GM13977 (cell line): ENCODE measurements at regions not wholly inside any gene's neighbourhood (a gene's known extent, or its start where the extent isn't known, plus 50 kb on each side); places are given as distances from the start of the nearest gene placed in this dataset.
"Not testable (repeated sequence)": the region's sequence is repeated elsewhere in the genome, so short reads cannot be mapped to it uniquely, and the experiment has no call there.

Source experiments
- DNase-seq: peaks from one replicate; pipeline ENCODE4 v3.0.0; 2012; ENCODE audit warnings: low spot score
- CTCF ChIP-seq: IDR thresholded peaks from 2 replicates; pipeline ENCODE4 v1.5.1; 2012; ENCODE audit warnings: mild to moderate bottlenecking, control low read depth; ENCODE audit not compliant: insufficient read depth; ENCODE audit errors: extremely low read depth, missing control alignments
- in situ Hi-C: fragments of 300-500 bp; cut with MboI; formaldehyde crosslinking; loops from one replicate; pipeline ENCODE4 v1.12.0; 2022; ENCODE audit warnings: low sequenced_read_pairs, low pct_unique_long_range_greater_than_20kb, mixed read lengths, inconsistent platforms; ENCODE audit not compliant: unreplicated experiment

GRCh38 chr16:87150262-87150661 lies 166.9 kb downstream of the C16orf95 start:
- DNase-seq, result no peak
- in situ Hi-C loops, result no loop called here
- no peak for TF ChIP-seq CTCF

- in situ Hi-C loops, result no loop called here
- DNase-seq, result no peak
- TF ChIP-seq CTCF, result no peak
Measured at GRCh38 chr16:87150681-87151280, 166.4 kb downstream of the C16orf95 start.

- no peak for DNase-seq
- no peak for TF ChIP-seq CTCF
- in situ Hi-C loops, result no loop called here
Measured at GRCh38 chr16:87152221-87152755, 164.9 kb downstream of the C16orf95 start.

GRCh38 chr16:87153326-87153725 lies 163.9 kb downstream of the C16orf95 start:
- no peak for TF ChIP-seq CTCF
- in situ Hi-C loops, result no loop called here
- DNase-seq, result no peak

GRCh38 chr16:87155315-87155714 lies 161.9 kb downstream of the C16orf95 start:
- DNase-seq, in situ Hi-C loops: not testable (repeated sequence)

GRCh38 chr16:87156195-87156594 lies 161.0 kb downstream of the C16orf95 start:
- no peak for DNase-seq
- in situ Hi-C loops, result no loop called here
- TF ChIP-seq CTCF, result no peak

- TF ChIP-seq CTCF, result no peak
- in situ Hi-C loops, result no loop called here
- DNase-seq, result no peak
Measured at GRCh38 chr16:87160234-87160636, 157.0 kb downstream of the C16orf95 start.
